ENCODE measurements at regions not wholly inside any gene's neighbourhood (a gene's known extent, or its start where the extent isn't known, plus 50 kb on each side); places are given as distances from the start of the nearest gene placed in this dataset.

- H3K4me2 ChIP-seq (ENCODE audit: low read length): no peak overlapping the region
- no peaks in the 10 kb centered on the region for H4K20me1 ChIP-seq (ENCODE audit: insufficient read depth)
- H3K4me3 ChIP-seq (ENCODE audit: low read length): no peak overlapping the region
- H3K9me3 ChIP-seq (ENCODE audit: low read length): no peaks in the 10 kb centered on the region
- H3K79me2 ChIP-seq (replicated peaks; ENCODE audit: insufficient read depth, low read length): no peaks in the 10 kb centered on the region
- H3K36me3 ChIP-seq (ENCODE audit: insufficient read depth, low read length): no peaks in the 10 kb centered on the region
- H3K27me3 ChIP-seq (ENCODE audit: insufficient read depth, low read depth, low read length): no peaks in the 10 kb centered on the region
- no peaks in the 10 kb centered on the region for H3F3A ChIP-seq (ENCODE audit: insufficient read depth, low read length, poor library complexity, severe bottlenecking)
- no peak overlapping the region for H3K27ac ChIP-seq (ENCODE audit: low read length)
- H3K9ac ChIP-seq (ENCODE audit: low read length): no peak overlapping the region
- TF ChIP-seq SMC3 (conservative IDR thresholded peaks at IDR 0.05; ENCODE audit: poor library complexity): no peak
- TF ChIP-seq REST (IDR thresholded peaks at IDR 0.05; ENCODE audit: borderline replicate concordance): no peak
- TF ChIP-seq TAF1 (IDR thresholded peaks at IDR 0.05; ENCODE audit: low read depth): no peak
- TF ChIP-seq POLR2AphosphoS5 (IDR thresholded peaks at IDR 0.05): no peak
- TF ChIP-seq EZH2 (IDR thresholded peaks at IDR 0.05; ENCODE audit: borderline replicate concordance, insufficient read depth, low read length, poor library complexity, severe bottlenecking): no peak
- no peak for TF ChIP-seq CTCF (IDR thresholded peaks at IDR 0.05; ENCODE audit: poor library complexity, severe bottlenecking)
- no peak for TF ChIP-seq EP300 (conservative IDR thresholded peaks at IDR 0.05; ENCODE audit: poor library complexity, severe bottlenecking)
- TF ChIP-seq RAD21 (conservative IDR thresholded peaks at IDR 0.05): no peak
- no peak for TF ChIP-seq MXI1 (conservative IDR thresholded peaks at IDR 0.05; ENCODE audit: poor library complexity, severe bottlenecking)
- H3K9me2 ChIP-seq (ENCODE audit: insufficient read depth, low read length): no peaks in the 10 kb centered on the region
- H2AFZ ChIP-seq (ENCODE audit: low read depth, low read length): no peak overlapping the region
Observed at GRCh38 chr21:24895885-24896734, 711.2 kb downstream of the MRPL39 start.

- Histone ChIP-seq H3K9me2 (ENCODE audit: insufficient read depth, low read length) (no peaks in the 10 kb centered on the region), H3K9ac (ENCODE audit: low read length) (no peak overlapping the region), H3K36me3 (ENCODE audit: insufficient read depth, low read length) (no peaks in the 10 kb centered on the region), H3K27ac (ENCODE audit: low read length) (no peak overlapping the region), H3K27me3 (ENCODE audit: insufficient read depth, low read depth, low read length) (no peaks in the 10 kb centered on the region), H2AFZ (ENCODE audit: low read depth, low read length) (no peak overlapping the region), H3K79me2 (replicated peaks; ENCODE audit: insufficient read depth, low read length) (no peaks in the 10 kb centered on the region), H3K9me3 (ENCODE audit: low read length) (no peaks in the 10 kb centered on the region), H3F3A (ENCODE audit: insufficient read depth, low read length, poor library complexity, severe bottlenecking) (no peaks in the 10 kb centered on the region), H3K4me2 (ENCODE audit: low read length) (no peak overlapping the region), H3K4me3 (ENCODE audit: low read length) (no peak overlapping the region), H4K20me1 (ENCODE audit: insufficient read depth) (no peaks in the 10 kb centered on the region)
- no peak for TF ChIP-seq REST (IDR thresholded peaks at IDR 0.05; ENCODE audit: borderline replicate concordance)
- TF ChIP-seq RAD21 (conservative IDR thresholded peaks at IDR 0.05): no peak
- TF ChIP-seq TAF1 (IDR thresholded peaks at IDR 0.05; ENCODE audit: low read depth): no peak
- no peak for TF ChIP-seq MXI1 (conservative IDR thresholded peaks at IDR 0.05; ENCODE audit: poor library complexity, severe bottlenecking)
- TF ChIP-seq POLR2AphosphoS5 (IDR thresholded peaks at IDR 0.05): no peak
- no peak for TF ChIP-seq EP300 (conservative IDR thresholded peaks at IDR 0.05; ENCODE audit: poor library complexity, severe bottlenecking)
Observed at GRCh38 chr21:24894324-24894723, 713.0 kb downstream of the MRPL39 start.

Data from neural cell (in vitro differentiated cells).